WTC11 (cell line): ENCODE measurements at regions not wholly inside any gene's neighbourhood (a gene's known extent, or its start where the extent isn't known, plus 50 kb on each side); places are given as distances from the start of the nearest gene placed in this dataset.

Experiments used
- ATAC-seq: fragments of 200-7000 bp; cut with Tn5 transposase; 2 replicates; pipeline ENCODE4 v1.10.0; 2021; ENCODE audit warnings: mild to moderate bottlenecking, moderate library complexity
- CTCF ChIA-PET: fragments of 300-600 bp; sonication (Branson Sonifier 250); formaldehyde crosslinking; loops from one replicate; lab custom pipeline; 2021; ENCODE audit warnings: antibody characterized with exemption; lab: Charles Lee
- POLR2A ChIA-PET: fragments of 350-600 bp; sonication (Branson Sonifier 250); formaldehyde crosslinking; loops from one replicate; lab custom pipeline; 2021; ENCODE audit warnings: antibody characterized with exemption; lab: Charles Lee
- DNase-seq: peaks from one replicate; pipeline ENCODE4 v3.0.0; 2021; ENCODE audit warnings: low spot score
- H3K27ac Mint-ChIP-seq: 2 replicates; pipeline ENCODE4 v1.8.0; 2021; ENCODE audit warnings: mixed read lengths
- H3K27me3 Mint-ChIP-seq: 2 replicates; pipeline ENCODE4 v1.8.0; 2021; ENCODE audit warnings: low read depth, mild to moderate bottlenecking, moderate library complexity, mixed read lengths
- H3K36me3 Mint-ChIP-seq: 2 replicates; pipeline ENCODE4 v1.8.0; 2021; ENCODE audit warnings: mixed read lengths
- H3K4me1 Mint-ChIP-seq: 2 replicates; pipeline ENCODE4 v1.8.0; 2022; ENCODE audit warnings: mixed read lengths
- H3K4me3 Mint-ChIP-seq: 2 replicates; pipeline ENCODE4 v1.8.0; 2021; ENCODE audit warnings: mild to moderate bottlenecking, moderate library complexity, mixed read lengths
- H3K9me3 Mint-ChIP-seq: 2 replicates; pipeline ENCODE4 v1.8.0; 2021; ENCODE audit warnings: mixed read lengths
- NR3C1 ChIP-seq: sonication (generic); formaldehyde crosslinking; conservative IDR thresholded peaks from 2 replicates; pipeline ENCODE4 v1.8.1; 2023; ENCODE audit warnings: low read depth, mild to moderate bottlenecking, missing genetic modification reagents
- ZNF416 ChIP-seq: fragments of 250-450 bp; sonication (Bioruptor Pico); IDR thresholded peaks from 2 replicates; pipeline ENCODE4 v1.9.0; 2021; ENCODE audit warnings: mild to moderate bottlenecking, inconsistent platforms
- ZNF423 ChIP-seq: fragments of 250-450 bp; sonication (Bioruptor Pico); IDR thresholded peaks from 2 replicates; pipeline ENCODE4 v2.1.2; 2022; ENCODE audit warnings: mild to moderate bottlenecking, moderate library complexity
- TF ChIP-seq, protein P1 (sequence below): fragments of 200-600 bp; IDR thresholded peaks from 2 replicates; pipeline ENCODE4 v1.8.0; 2022; ENCODE audit warnings: antibody characterized with exemption
- TF ChIP-seq, protein P2 (sequence below): sonication (generic); formaldehyde crosslinking; IDR thresholded peaks from 2 replicates; pipeline ENCODE4 v1.8.1; 2023; ENCODE audit warnings: mild to moderate bottlenecking, moderate library complexity, missing genetic modification reagents

DNA sequence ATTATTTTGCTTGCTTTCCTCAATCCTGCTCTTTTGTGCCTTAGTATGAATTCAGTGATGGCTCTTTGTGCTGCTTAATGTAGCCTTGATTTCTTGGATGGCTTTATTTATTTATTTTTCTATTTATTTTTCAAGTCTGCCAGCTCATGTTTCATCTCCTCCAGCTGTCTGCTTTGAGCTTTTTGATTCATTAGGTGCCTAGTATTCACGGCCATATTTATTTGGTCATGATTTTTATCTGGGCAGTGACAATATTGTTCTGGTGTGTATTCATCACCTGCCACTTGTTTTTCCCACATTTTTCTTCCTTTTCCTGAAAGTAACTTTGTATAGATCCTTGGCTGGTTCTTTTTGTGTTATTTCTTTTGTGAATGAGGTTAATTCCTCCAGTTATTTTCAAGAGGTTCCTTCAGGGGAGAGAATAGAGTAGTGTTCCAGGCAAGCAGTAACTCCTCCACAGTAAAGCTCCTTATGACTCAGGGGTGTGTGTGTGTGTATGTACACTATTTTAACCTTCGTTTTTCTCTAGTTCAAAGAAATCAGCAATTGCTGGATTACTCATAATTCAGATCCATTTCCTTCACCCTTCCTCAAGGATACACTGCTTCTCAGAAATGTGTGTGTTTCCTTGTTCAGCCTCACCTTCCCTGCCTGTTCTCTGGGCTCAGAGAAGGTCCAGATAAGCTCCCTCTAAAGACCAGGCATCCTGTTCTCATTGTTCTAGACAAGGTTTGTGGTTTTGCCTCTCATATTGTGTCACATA lies 51.6 kb upstream of the PMCH start:
- CTCF ChIA-PET = interaction anchor here (0.6 kb wide), 1 partner anchor 411 kb away, joined by 4 read pairs; no protein-coding TSS in a partner anchor
- TF ChIP-seq, protein P1, sequence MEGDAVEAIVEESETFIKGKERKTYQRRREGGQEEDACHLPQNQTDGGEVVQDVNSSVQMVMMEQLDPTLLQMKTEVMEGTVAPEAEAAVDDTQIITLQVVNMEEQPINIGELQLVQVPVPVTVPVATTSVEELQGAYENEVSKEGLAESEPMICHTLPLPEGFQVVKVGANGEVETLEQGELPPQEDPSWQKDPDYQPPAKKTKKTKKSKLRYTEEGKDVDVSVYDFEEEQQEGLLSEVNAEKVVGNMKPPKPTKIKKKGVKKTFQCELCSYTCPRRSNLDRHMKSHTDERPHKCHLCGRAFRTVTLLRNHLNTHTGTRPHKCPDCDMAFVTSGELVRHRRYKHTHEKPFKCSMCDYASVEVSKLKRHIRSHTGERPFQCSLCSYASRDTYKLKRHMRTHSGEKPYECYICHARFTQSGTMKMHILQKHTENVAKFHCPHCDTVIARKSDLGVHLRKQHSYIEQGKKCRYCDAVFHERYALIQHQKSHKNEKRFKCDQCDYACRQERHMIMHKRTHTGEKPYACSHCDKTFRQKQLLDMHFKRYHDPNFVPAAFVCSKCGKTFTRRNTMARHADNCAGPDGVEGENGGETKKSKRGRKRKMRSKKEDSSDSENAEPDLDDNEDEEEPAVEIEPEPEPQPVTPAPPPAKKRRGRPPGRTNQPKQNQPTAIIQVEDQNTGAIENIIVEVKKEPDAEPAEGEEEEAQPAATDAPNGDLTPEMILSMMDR = no peak
- TF ChIP-seq ZNF416 (CRISPR knock-in tag) (no peak), NR3C1 (CRISPR knock-in tag) (no peak), ZNF423 (no peak)
- TF ChIP-seq, protein P2, sequence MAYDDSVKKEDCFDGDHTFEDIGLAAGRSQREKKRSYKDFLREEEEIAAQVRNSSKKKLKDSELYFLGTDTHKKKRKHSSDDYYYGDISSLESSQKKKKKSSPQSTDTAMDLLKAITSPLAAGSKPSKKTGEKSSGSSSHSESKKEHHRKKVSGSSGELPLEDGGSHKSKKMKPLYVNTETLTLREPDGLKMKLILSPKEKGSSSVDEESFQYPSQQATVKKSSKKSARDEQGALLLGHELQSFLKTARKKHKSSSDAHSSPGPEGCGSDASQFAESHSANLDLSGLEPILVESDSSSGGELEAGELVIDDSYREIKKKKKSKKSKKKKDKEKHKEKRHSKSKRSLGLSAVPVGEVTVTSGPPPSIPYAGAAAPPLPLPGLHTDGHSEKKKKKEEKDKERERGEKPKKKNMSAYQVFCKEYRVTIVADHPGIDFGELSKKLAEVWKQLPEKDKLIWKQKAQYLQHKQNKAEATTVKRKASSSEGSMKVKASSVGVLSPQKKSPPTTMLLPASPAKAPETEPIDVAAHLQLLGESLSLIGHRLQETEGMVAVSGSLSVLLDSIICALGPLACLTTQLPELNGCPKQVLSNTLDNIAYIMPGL (CRISPR knock-in tag) = no peak
- TF ChIP-seq, all 79 proteins: peak for 0
- DNase-seq (no peak), ATAC-seq (no peak)
- Mint-ChIP-seq H3K4me1 (peaks cover 6% of the 10 kb centered on the region; the same call in 1 of the 2 replicates), H3K9me3 (peaks cover 15% of the 10 kb centered on the region), H3K36me3 (0 out of 2 replicates have a peak, but pooled peaks cover under 1% of the 10 kb centered on the region), H3K4me3 (no peak overlapping the region), H3K27ac (no peak overlapping the region), H3K27me3 (no peaks in the 10 kb centered on the region)
- POLR2A ChIA-PET = interaction anchor here (0.7 kb wide), 1 partner anchor 15 kb away, joined by 3 read pairs; no protein-coding TSS in a partner anchor
